H1 (cell line): ENCODE measurements at regions not wholly inside any gene's neighbourhood (a gene's known extent, or its start where the extent isn't known, plus 50 kb on each side); places are given as distances from the start of the nearest gene placed in this dataset.

Source experiments
- CTCF ChIA-PET: fragments of 300-600 bp; sonication (Branson Sonifier 250); formaldehyde crosslinking; loops from one replicate; lab custom pipeline; 2021; ENCODE audit not compliant: partially characterized antibody; lab: Charles Lee
- POLR2A ChIA-PET: fragments of 300-600 bp; sonication (Branson Sonifier 250); formaldehyde crosslinking; loops from one replicate; lab custom pipeline; 2021; ENCODE audit warnings: inconsistent platforms; ENCODE audit not compliant: partially characterized antibody; lab: Charles Lee
- DNase-seq, 2 experiments: peaks; one replicate each; pipeline versions ENCODE4 v3.0.0 to v3.0.0-alpha.2; 2010 to 2022; ENCODE audit warnings: low spot score in 2 of 2, low read depth in 1 of 2, mixed read lengths in 1 of 2
- FAIRE-seq: peaks from 2 replicates; lab custom pipeline; 2011; peaks lifted over from hg19 to GRCh38; lab: Jason Lieb, UNC
- H2AFZ ChIP-seq: 2 replicates; pipeline ENCODE4 v1.8.1; 2012; ENCODE audit warnings: low read length, inconsistent platforms
- H2AK5ac ChIP-seq: 2 replicates; pipeline ENCODE4 v1.6.1; 2013; ENCODE audit warnings: low read depth, low read length
- H2BK120ac ChIP-seq: replicated peaks from 2 replicates; pipeline ENCODE3; 2013; ENCODE audit warnings: low read depth, low read length, inconsistent platforms
- H2BK12ac ChIP-seq: 2 replicates; pipeline ENCODE4 v1.6.1; 2013; ENCODE audit warnings: low read depth, low read length
- H2BK15ac ChIP-seq: 2 replicates; pipeline ENCODE4 v1.6.1; 2013; ENCODE audit warnings: low read length
- H2BK20ac ChIP-seq: 2 replicates; pipeline ENCODE4 v1.6.1; 2013; ENCODE audit warnings: low read length
- H2BK5ac ChIP-seq: 2 replicates; pipeline ENCODE4 v1.6.1; 2013; ENCODE audit warnings: low read depth, low read length
- H3K14ac ChIP-seq: 2 replicates; pipeline ENCODE4 v1.6.1; 2013; ENCODE audit warnings: inconsistent platforms; ENCODE audit not compliant: insufficient read length
- H3K18ac ChIP-seq: 2 replicates; pipeline ENCODE4 v1.6.1; 2013; ENCODE audit warnings: low read length; ENCODE audit errors: extremely low read depth
- H3K23ac ChIP-seq: 2 replicates; pipeline ENCODE4 v1.6.1; 2013; ENCODE audit warnings: inconsistent platforms; ENCODE audit not compliant: insufficient read length
- H3K23me2 ChIP-seq: 2 replicates; pipeline ENCODE4 v1.6.1; 2013; ENCODE audit warnings: low read depth, low read length
- H3K27ac ChIP-seq: 2 replicates; pipeline ENCODE4 v1.6.1; 2011; ENCODE audit warnings: low read depth, low read length, inconsistent platforms
- H3K27me3 ChIP-seq, 4 experiments: replicated peaks in 1 of 4; 1 replicate in 1 of 4; 2 replicates in 3 of 4; pipeline versions ENCODE4 v1.6.1 to v1.8.1; 2011 to 2013; ENCODE audit warnings: low read length in 3 of 4, mild to moderate bottlenecking in 3 of 4, inconsistent platforms in 2 of 4, mixed read lengths in 2 of 4, moderate library complexity in 1 of 4; ENCODE audit not compliant: control insufficient read depth in 3 of 4, insufficient read depth in 3 of 4; ENCODE audit errors: extremely low read depth in 1 of 4
- H3K36me3 ChIP-seq, 4 experiments: 2 replicates each; pipeline versions ENCODE4 v1.6.1 to v1.8.1; 2011 to 2013; ENCODE audit warnings: mild to moderate bottlenecking in 4 of 4, low read length in 3 of 4, moderate library complexity in 2 of 4, control low read depth in 1 of 4, inconsistent platforms in 1 of 4; ENCODE audit not compliant: insufficient read depth in 4 of 4, control insufficient read depth in 2 of 4
- H3K4ac ChIP-seq: replicated peaks from 2 replicates; pipeline ENCODE3; 2013; ENCODE audit warnings: low read length, low read depth, mixed read lengths, inconsistent platforms; ENCODE audit not compliant: insufficient read length
- H3K4me1 ChIP-seq, 4 experiments: replicated peaks in 1 of 4; 1 replicate in 1 of 4; 2 replicates in 3 of 4; pipeline versions ENCODE4 v1.6.1 to v1.8.1; 2011 to 2013; ENCODE audit warnings: low read length in 3 of 4, inconsistent platforms in 2 of 4, mixed read lengths in 1 of 4; ENCODE audit not compliant: insufficient read depth in 4 of 4, control insufficient read depth in 3 of 4
- H3K4me2 ChIP-seq, 2 experiments: 2 replicates each; pipeline versions ENCODE4 v1.6.1 to v1.8.1; 2011 to 2013; ENCODE audit warnings: low read depth in 2 of 2, low read length in 2 of 2, control low read depth in 1 of 2, inconsistent platforms in 1 of 2, mild to moderate bottlenecking in 1 of 2; ENCODE audit not compliant: insufficient read depth in 1 of 2
- H3K4me3 ChIP-seq, 4 experiments: fragments of 200-600, 300-600 bp in 1 of 4; sonication (generic), shearing (Covaris generic), sonication (Bioruptor Twin) in 1 of 4; 2 replicates each; pipeline versions ENCODE4 v1.5.1 to v1.8.1; 2011 to 2016; ENCODE audit warnings: low read length in 4 of 4, low read depth in 3 of 4, control low read depth in 2 of 4, inconsistent platforms in 2 of 4, mild to moderate bottlenecking in 2 of 4, mixed read lengths in 1 of 4, moderate library complexity in 1 of 4; ENCODE audit not compliant: insufficient read depth in 2 of 4; ENCODE audit errors: extremely low read depth in 1 of 4
- H3K56ac ChIP-seq: replicated peaks from 2 replicates; pipeline ENCODE3; 2013; ENCODE audit warnings: low read depth, mild to moderate bottlenecking, mixed read lengths, low read length, inconsistent platforms; ENCODE audit not compliant: insufficient read length
- H3K79me1 ChIP-seq: 2 replicates; pipeline ENCODE4 v1.6.1; 2013; ENCODE audit warnings: low read depth, low read length, control low read depth
- H3K79me2 ChIP-seq, 2 experiments: 2 replicates each; pipeline versions ENCODE4 v1.6.1 to v1.8.1; 2012 to 2013; ENCODE audit warnings: low read length in 2 of 2, mild to moderate bottlenecking in 2 of 2, inconsistent platforms in 1 of 2; ENCODE audit not compliant: insufficient read depth in 2 of 2, control insufficient read depth in 1 of 2
- H3K9ac ChIP-seq, 4 experiments: replicated peaks in 1 of 4; 1 replicate in 1 of 4; 2 replicates in 3 of 4; pipeline versions ENCODE4 v1.6.1 to v1.8.1; 2011 to 2013; ENCODE audit warnings: low read depth in 3 of 4, low read length in 3 of 4, control low read depth in 2 of 4, mild to moderate bottlenecking in 2 of 4, moderate library complexity in 2 of 4, inconsistent platforms in 1 of 4; ENCODE audit errors: extremely low read depth in 1 of 4
- H3K9me3 ChIP-seq, 2 experiments: 2 replicates each; pipeline versions ENCODE4 v1.6.1 to v1.8.1; 2012 to 2013; ENCODE audit warnings: mild to moderate bottlenecking in 2 of 2, moderate library complexity in 2 of 2, control low read depth in 1 of 2, inconsistent platforms in 1 of 2, low read depth in 1 of 2, low read length in 1 of 2, mixed read lengths in 1 of 2; ENCODE audit not compliant: insufficient read depth in 2 of 2
- H4K20me1 ChIP-seq, 2 experiments: replicated peaks in 1 of 2; 2 replicates each; pipeline versions ENCODE3 to v1.8.1; 2011 to 2013; ENCODE audit warnings: inconsistent platforms in 2 of 2, low read length in 2 of 2, mild to moderate bottlenecking in 1 of 2; ENCODE audit not compliant: insufficient read depth in 2 of 2, control insufficient read depth in 1 of 2
- H4K5ac ChIP-seq: 2 replicates; pipeline ENCODE4 v1.6.1; 2013; ENCODE audit warnings: low read length, low read depth, mixed read lengths, inconsistent platforms; ENCODE audit not compliant: insufficient read length
- H4K8ac ChIP-seq: 2 replicates; pipeline ENCODE4 v1.8.0; 2013; ENCODE audit warnings: mild to moderate bottlenecking, moderate library complexity, low read length, inconsistent platforms; ENCODE audit not compliant: insufficient read depth; ENCODE audit errors: extremely low read depth
- H4K91ac ChIP-seq: replicated peaks from 2 replicates; pipeline ENCODE3; 2013; ENCODE audit warnings: low read length, mixed read lengths, inconsistent platforms; ENCODE audit not compliant: insufficient read length
- BACH1 ChIP-seq: IDR thresholded peaks from 2 replicates; pipeline ENCODE4 v1.6.1; 2012; ENCODE audit warnings: low read length, improper control_type of control experiment
- CBX8 ChIP-seq: fragments of 300-800, 300-1000 bp; sonication (generic); IDR thresholded peaks from 2 replicates; pipeline ENCODE4 v1.7.1; 2016; ENCODE audit warnings: low read depth, low read length, borderline replicate concordance
- CHD2 ChIP-seq: IDR thresholded peaks from 2 replicates; pipeline ENCODE4 v1.6.1; 2012; ENCODE audit warnings: low read length, improper control_type of control experiment
- EP300 ChIP-seq, 2 experiments: IDR thresholded peaks; 1 replicate in 1 of 2; 2 replicates in 1 of 2; pipeline ENCODE4 v1.6.1; 2011 to 2012; ENCODE audit warnings: low read depth in 2 of 2, low read length in 2 of 2, mild to moderate bottlenecking in 2 of 2, borderline replicate concordance in 1 of 2, inconsistent platforms in 1 of 2, moderate library complexity in 1 of 2
- JUN ChIP-seq: IDR thresholded peaks from 2 replicates; pipeline ENCODE4 v1.6.1; 2011; ENCODE audit warnings: low read depth, mild to moderate bottlenecking, improper control_type of control experiment, low read length
- JUND ChIP-seq: IDR thresholded peaks from 2 replicates; pipeline ENCODE4 v1.6.1; 2011; ENCODE audit warnings: mild to moderate bottlenecking, improper control_type of control experiment, low read length
- RNF2 ChIP-seq: fragments of 200-900, 300-1000 bp; sonication (generic); IDR thresholded peaks from 2 replicates; pipeline ENCODE4 v1.7.1; 2016; ENCODE audit warnings: borderline replicate concordance, low read depth, mild to moderate bottlenecking, antibody characterized with exemption, low read length; ENCODE audit not compliant: poor library complexity, severe bottlenecking; ENCODE audit errors: missing control alignments
- RXRA ChIP-seq: IDR thresholded peaks from 2 replicates; pipeline ENCODE4 v1.6.1; 2011; ENCODE audit warnings: low read depth, mild to moderate bottlenecking, low read length, moderate library complexity; ENCODE audit not compliant: insufficient read depth
- SRF ChIP-seq: IDR thresholded peaks from 2 replicates; pipeline ENCODE4 v1.6.1; 2011; ENCODE audit warnings: mild to moderate bottlenecking, low read depth, low read length, moderate library complexity
- TBP ChIP-seq: IDR thresholded peaks from 2 replicates; pipeline ENCODE4 v1.6.1; 2011; ENCODE audit warnings: low read depth, low read length, improper control_type of control experiment
- TCF12 ChIP-seq: IDR thresholded peaks from 2 replicates; pipeline ENCODE4 v1.6.1; 2011; ENCODE audit warnings: low read depth, mild to moderate bottlenecking, low read length
- WGBS, 2 experiments: shearing (Covaris generic) in 1 of 2; methylation state at CpG; one replicate each; pipeline versions ENCODE4 v1.1.6 to v1.1.7; 2013 to 2015; ENCODE audit warnings: low lambda C conversion rate in 2 of 2, mixed read lengths in 2 of 2, inconsistent platforms in 1 of 2, low coverage in 1 of 2, missing lambda C conversion rate in 1 of 2; ENCODE audit not compliant: insufficient replicate concordance in 2 of 2, insufficient coverage in 1 of 2, insufficient read length in 1 of 2; ENCODE audit errors: extremely low coverage in 1 of 2, missing lambda C conversion rate in 1 of 2; 5-methylcytosine and 5-hydroxymethylcytosine counted together

DNA sequence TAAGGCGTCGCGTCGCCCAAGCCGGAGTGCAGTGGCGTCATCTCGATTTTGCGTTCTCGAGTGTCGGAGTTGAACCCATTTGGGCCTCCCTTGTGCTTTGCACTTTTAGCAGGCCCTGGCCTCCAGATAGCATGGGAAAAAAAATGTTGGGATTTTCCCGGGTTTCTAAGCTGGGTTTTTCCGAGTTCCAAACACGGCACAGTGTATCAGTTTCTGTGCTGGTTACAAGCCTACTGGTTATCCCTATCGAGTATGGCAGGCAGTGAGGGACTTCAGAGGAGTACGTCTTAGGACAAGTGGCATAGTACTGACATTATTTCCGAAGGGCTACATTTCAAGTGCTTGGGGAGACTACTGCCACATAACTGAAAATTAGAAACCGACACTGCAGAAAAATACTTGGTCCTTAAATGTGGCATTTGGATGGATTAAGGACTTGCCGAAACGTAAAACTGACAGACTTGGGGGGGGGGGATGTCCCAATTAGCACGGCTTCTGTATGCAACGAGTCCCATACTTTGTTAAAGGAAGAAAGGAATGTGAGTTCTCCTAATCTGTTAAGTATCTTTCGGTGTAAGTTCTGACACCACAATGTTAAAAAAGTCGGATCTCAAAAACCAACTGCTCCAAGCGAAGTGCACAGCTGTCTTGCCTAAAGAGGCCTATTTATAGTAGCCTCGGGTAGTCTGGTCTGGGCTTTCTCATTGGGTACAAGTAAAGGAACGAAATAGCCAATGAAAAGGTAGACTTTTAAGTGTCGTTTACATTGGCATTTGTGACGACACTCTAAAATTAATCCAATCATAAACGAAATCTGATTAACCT is 70.2 kb downstream of the HFE start:
- peak overlapping the region; percentile 28; the same call in 1 of the 2 replicates for H2BK5ac ChIP-seq
- peak overlapping the region; percentile 97 for H3K27ac ChIP-seq
- no peak overlapping the region for H3K14ac ChIP-seq
- ChIA-PET POLR2A (interaction anchor here (0.6 to 20.9 kb wide), 56 partner anchors 8 to 1737 kb away, joined by 3 to 2060 read pairs (median 16); partner anchors contain the start of gene HFE), CTCF (interaction anchor here (1.1 kb wide), 1 partner anchor 94 kb away, joined by 3 read pairs; no protein-coding TSS in a partner anchor)
- DNase-seq (peak; percentile 73 to 81), FAIRE-seq (peak; percentile 62)
- peak overlapping the region; percentile 90 to 100 (median 92) for H3K4me3 ChIP-seq
- H4K91ac ChIP-seq, result no peak overlapping the region
- no peak overlapping the region; the same call in 1 of the 2 replicates for H2BK12ac ChIP-seq
- 0 out of 2 replicates have a peak overlapping the region, but pooled peaks have one; percentile 35 for H3K18ac ChIP-seq
- H4K5ac ChIP-seq, result peak overlapping the region; percentile 26
- H3K79me2 ChIP-seq, result peaks cover 0 to 20% of the 10 kb centered on the region in 2 experiments; a peak in 2 of 4 replicates
- no peaks in the 10 kb centered on the region for H3K27me3 ChIP-seq
- peak overlapping the region; percentile 69 to 85 for H3K4me2 ChIP-seq
- H2BK15ac ChIP-seq, result no peak overlapping the region
- no peaks in the 10 kb centered on the region for H3K36me3 ChIP-seq
- no peaks in the 10 kb centered on the region for H3K9me3 ChIP-seq
- peaks cover 6% of the 10 kb centered on the region for H3K23me2 ChIP-seq
- H3K79me1 ChIP-seq, result no peaks in the 10 kb centered on the region
- no peak overlapping the region for H2BK20ac ChIP-seq
- peaks cover 1 to 4% of the 10 kb centered on the region in 2 experiments for H4K20me1 ChIP-seq
- H3K9ac ChIP-seq, result peak overlapping the region; percentile 93 to 96 (median 96)
- no peak overlapping the region for H2BK120ac ChIP-seq
- no peak overlapping the region for H4K8ac ChIP-seq
- H3K56ac ChIP-seq, result peak overlapping the region; percentile 94
- WGBS, 2 experiments, result 1% methylated on average over 29 of the region's 29 CpGs; no CpG with 5 or more reads in 1 of the 2 experiments
- no peak overlapping the region for H3K4ac ChIP-seq
- no peak overlapping the region for H2AFZ ChIP-seq
- peaks cover 0 to 3% (median 3%) of the 10 kb centered on the region in 4 experiments; a peak in 5 of 7 replicates for H3K4me1 ChIP-seq
- no peak overlapping the region for H3K23ac ChIP-seq
- H2AK5ac ChIP-seq, result no peak overlapping the region
- TF ChIP-seq CBX8 (no peak), SRF (peak; percentile 26; the same call in 1 of the 2 replicates), JUND (no peak), JUN (no peak), TBP (no peak; the same call in 1 of the 2 replicates), TCF12 (0 out of 2 replicates have a peak, but pooled peaks have one; percentile 60), CHD2 (peak; percentile 3), BACH1 (no peak), EP300 (IDR thresholded peaks at IDR 0.05; ENCODE audit: borderline replicate concordance in 1 of 2, low read depth in 2 of 2, low read length in 2 of 2) (peak in 1 of 2 experiments; percentile 57; a peak in 1 of 3 replicates), RNF2 (no peak), RXRA (no peak)
